NOMO-1 (cell line): ENCODE measurements at regions not wholly inside any gene's neighbourhood (a gene's known extent, or its start where the extent isn't known, plus 50 kb on each side); places are given as distances from the start of the nearest gene placed in this dataset.
A peak's percentile ranks its signal among the peaks of the same experiment; 100 is the strongest.

Source experiments
- DNase-seq, 2 experiments: peaks; one replicate each; lab custom pipeline; 2025; ENCODE audit not compliant: unreplicated experiment in 2 of 2; lab: John Stamatoyannopoulos, UW

DNA sequence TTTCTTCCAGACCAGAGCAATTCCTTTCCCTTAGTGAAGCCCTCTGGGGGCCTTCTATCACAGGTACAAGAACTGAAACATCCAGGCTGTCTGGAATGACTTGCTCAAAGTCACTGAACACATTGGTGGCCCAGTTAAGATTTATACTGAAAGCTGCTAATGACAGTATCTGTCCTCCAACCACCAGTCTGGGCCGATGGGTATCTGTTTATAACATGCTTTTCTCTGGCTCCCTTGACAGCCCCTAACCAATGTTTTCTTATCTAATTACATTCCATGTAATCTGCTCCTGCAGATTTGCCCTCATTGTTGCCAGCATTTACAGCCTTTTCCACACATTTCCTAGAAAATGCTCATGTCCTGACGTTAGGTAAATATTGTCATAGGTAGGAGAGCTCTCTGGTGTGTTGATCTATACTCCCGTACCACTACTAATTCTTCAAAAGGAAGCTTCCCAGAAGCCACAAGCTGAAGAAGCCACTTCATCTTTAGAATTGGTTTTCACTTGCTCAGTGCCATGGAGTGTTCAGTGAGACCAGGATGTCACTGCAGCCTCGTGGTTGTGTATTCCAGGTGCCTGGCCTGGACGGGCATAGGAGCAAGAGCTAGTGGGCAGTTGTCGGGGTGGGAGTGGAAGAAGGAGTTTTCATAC lies 163.9 kb downstream of the TSEN15 start:
- no peak for DNase-seq

DNA sequence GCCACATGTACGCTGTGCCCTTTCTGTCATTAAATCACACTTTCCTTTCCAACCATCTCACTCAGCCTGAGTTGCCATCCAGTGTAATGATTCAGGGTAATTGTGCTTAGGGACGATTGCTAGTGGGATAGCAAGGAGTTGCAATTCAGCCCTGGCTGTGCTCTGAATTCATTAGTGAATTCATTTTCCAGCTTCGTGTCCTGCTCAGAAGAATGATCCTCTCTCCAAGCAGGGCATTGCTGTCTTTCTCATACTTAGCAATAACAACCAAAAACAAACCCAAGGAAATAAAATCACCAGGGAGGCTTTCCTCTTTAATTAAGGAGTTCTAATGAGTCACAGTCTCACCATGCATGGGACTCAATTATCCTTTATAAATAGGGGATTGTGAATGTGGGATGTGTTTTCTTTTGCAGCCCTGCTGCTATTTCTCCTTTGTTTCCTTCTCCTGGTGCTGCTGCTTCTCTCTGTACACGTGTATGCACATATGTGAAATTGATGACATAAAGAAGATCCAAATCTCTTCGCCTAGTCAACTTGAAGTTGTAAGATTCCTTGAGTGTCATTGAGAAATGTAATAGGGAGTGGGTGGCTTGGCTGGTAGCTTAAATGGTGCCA lies 167.0 kb downstream of the TSEN15 start:
- DNase-seq: no peak

DNA sequence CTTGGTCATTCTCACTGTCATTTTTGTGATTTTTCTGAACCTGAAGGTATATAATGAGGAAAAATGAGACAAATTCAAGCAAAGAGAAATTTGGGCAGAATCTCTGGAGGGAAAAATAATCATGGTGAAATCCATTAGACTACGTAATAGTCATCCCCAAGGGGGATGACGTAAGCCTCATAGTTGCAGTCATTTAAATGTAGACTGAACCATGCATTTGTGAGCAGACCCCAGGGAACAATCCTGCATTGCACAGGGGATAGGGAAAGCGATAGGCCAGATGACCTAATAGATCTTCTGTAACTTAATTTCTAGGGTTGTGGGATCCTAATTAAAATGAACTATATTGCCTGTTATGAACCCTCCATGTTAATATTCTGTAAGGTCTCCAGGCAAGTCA lies 167.4 kb upstream of the C1orf21 start:
- DNase-seq: no peak

DNA sequence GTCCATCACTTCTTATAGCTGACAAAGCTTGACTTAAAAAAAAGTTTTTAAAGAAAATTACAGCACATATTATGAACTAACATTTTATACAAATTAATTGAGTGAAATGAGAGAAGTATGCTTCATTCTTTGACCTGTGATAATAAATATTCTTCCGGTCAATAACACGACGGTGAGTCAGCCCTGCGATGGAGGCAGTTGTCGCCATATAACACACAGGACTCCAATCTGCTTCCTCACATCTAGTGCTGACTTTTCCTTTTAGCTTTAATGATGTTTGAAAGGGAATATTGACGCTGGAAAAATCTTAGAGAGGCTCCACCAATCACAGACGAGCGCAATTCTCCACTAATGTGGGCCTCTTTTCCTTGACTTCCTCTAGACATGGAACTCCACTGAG lies 166.9 kb upstream of the C1orf21 start:
- DNase-seq: no peak

DNA sequence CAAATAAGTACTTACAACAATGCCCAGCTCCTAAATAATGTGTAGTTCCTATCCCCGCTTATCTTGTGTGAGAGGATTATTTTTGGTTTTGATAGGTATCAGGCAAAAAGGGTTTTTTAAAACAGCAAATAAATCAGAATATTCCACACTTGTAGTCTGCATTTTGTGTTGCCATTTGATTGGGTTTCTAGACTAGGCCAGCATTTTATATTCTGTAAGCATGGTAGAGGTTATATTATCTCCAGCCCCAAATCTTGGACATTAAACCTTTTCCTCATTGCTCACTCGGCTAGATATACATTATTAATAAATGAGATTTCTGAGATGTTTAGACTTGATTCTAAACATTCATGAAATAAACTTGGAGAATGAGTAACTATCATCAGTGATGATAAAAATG lies 165.7 kb upstream of the C1orf21 start:
- DNase-seq: no peak

DNA sequence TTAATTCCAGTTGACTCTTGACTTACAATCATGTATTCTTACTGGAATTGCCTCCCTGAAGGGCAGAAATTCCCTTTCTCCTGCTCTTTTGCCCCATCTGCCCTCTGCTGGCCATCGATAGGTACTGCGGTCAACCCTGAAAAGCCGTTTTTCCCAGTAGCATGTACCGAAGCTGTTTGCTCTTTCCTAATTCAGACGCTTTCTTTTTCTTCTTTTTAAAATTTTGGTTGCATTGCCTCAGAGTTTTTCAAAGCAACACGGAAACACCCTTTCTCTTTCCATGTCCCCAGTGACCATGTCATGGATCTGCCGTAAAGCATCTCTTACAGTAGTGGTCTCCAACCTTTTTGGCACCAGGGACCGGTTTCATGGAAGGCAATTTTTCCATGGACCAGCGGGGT lies 164.2 kb upstream of the C1orf21 start:
- DNase-seq: peak; percentile 8 to 27

DNA sequence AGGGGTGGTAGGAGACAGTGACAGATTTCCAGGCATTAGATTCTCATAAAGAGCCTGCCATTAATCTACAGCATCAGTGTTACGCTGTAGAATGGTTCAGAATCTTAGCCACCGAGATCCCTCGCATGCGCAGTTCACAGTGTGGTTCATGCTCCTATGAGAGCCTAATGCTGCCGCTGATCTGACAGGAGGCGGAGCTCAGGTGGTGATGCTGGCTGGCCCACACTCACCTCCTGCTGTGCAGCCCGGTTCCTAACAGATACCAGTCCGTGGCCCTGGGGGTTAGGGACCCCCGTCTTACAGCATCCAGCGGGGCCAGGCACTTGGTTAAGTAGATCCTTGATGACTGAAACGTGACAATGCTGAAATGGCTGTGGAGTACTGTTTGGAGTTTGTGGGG lies 163.6 kb upstream of the C1orf21 start:
- DNase-seq: no peak

DNA sequence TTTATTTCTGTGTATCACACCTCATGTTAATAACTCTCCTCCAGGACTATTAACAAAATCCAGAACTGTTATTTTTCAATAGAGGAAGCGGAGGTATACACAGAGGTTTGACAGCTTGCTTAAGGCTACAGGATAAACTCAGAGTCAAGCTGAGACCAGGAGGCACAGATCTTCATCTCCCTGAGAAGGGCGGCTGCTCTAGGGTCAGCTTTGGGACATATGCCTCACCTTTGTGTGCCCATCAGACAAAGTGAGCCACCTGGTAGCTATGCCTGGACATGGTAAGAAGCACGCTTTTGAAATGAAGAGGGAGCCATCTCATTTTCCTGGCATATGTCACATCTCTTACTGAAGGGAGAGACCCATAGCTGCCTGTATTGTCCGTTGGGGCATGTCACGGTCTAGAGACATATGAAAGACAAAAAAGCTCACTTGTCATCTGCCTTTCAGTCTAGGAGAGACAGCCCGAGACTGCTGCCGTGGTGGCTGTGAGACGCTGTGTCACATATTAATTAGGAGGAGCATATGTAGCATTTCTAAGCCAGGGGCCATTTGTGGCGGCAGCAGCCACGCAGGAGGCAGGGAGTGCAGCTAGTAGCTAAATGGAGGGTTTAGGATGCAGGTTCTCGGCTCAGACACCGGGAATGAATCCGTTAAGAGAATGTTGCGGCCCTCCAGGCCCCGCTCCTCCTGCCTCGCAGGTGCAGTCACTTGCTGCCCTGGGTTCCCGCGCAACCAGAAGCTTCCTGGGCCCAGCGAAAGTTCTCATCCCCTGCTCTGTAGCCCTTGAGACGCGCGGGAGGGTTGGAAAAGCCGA lies 161.3 kb upstream of the C1orf21 start:
- DNase-seq: no peak

DNA sequence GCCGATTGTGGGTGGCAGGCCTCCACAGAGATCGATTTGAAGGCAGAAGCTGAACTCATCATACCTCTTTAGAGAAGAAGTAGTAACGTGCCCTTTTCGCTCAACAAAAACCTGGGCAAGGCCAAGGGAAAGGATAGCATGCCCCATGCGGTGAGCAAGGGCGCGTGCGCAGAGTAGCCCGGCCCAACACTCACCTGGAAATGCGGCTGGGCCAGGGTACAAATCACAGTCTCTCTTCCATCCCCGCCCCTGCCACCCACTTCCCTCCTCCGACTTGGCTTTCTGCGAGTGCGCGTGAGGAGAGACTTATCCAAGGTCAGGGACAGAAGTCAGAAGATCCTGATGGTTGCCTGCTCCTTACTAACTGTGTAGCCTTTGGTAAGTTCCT lies 160.7 kb upstream of the C1orf21 start:
- DNase-seq: no peak

DNA sequence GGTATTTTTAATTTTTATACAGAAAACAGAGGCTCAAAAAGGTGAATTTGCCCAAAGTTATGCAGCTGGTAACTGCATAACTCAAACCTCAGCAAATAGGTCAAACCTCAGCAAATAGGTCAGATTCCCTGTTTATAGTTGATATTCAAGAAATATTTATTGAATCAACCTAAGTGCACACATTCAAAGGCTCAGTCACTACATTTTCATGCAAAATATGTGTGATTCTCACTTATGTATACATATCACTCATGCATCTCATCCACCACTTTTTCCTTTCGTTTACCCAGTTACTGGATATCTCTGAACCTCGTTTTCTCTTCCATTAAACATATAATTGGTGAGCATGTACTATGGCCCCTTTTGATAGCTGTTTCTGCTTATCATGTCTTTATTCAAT lies 158.3 kb upstream of the C1orf21 start:
- no peak for DNase-seq

DNA sequence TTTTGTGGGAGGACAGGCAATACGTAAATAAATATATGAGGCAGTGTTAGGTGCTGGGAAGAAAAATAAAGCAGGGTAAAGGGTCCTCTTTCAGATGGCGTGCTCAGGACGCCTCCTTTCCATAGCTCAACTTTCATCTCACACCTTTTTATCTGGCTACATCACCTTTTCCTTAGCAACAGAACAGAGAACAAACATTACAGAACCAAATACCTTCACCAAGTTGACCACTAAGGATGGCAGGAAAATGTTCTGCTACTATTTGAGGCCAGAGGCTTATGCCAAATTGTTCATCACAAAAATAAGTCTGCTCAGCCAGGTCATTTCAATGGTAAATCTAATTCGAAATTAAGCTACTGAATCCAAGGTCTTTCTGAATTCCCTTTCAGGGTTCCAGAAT lies 149.2 kb upstream of the C1orf21 start:
- DNase-seq: no peak

DNA sequence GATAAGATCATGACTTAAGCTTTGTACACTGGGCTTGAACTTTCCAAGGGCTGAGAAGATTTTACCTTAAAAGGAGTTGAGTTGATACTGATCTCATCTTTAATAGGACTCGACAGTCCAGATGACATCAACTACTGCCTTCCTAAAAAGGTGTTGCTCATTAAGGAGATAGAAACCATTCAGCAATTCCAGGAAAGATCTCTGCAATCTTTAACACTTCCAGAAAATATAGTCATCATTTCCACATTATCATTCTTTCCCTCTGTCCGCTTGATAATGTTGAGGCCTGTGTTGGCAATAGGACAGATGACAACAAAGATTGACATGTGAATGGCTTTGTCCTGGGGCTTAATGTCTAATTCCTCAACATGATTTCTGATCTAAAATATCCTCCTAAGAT lies 145.4 kb upstream of the C1orf21 start:
- no peak for DNase-seq

DNA sequence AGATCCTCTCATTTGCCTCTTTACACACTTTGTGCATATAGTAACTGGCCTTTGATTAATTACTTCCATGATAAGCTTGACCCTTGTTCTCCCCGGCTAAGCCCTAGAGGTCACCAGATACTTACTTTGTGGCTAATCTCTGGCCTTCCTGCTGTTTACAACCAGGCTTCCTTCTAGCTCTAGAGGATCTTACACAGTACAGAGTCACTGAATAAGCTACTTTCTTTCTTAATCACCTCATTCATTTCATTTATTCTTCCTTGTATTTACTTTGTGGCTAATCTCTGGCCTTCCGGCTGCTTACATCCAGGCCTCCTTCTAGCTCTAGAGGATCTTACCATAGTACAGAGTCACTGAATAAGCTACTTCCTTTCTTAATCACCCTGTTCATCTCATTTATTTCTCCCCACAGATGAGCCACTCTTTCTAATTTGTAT lies 144.3 kb upstream of the C1orf21 start:
- DNase-seq: no peak

DNA sequence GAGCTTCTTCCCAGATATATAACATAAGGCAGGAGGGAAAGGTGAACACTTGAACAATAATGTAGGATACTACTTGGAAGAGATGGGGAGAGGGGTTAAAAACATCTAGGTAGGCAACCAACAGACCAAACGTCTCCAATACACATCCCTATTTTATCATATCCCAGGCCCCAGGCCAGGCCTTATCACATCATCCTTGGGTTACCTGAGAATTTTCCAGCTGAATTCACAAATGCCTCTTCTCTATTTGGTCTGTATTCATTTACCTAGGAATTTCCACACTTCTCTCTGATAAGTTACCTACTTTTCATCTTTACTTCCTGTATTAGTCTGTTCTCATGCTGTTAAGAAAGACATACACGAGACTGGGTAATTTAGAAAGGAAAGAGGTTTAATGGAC lies 141.9 kb upstream of the C1orf21 start:
- no peak for DNase-seq

DNA sequence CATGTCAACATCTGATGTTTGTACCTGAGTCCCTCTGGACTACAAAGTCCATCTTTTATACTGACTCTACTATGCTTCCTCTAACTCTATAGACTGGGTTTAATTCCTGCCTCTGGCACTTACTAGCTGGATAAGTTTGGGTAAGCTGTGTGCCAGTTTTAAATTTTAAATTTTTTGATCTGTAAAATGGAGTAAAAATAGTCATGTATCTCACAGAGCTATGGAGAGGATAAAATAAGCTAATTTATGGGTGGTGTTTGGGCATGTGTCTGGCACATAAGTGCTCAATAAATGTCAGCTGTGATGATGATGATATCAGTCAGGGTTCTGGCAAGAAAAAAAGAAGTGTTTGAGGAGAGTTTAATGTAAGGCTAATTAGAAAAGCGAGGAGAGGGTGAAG lies 139.2 kb upstream of the C1orf21 start:
- no peak for DNase-seq

DNA sequence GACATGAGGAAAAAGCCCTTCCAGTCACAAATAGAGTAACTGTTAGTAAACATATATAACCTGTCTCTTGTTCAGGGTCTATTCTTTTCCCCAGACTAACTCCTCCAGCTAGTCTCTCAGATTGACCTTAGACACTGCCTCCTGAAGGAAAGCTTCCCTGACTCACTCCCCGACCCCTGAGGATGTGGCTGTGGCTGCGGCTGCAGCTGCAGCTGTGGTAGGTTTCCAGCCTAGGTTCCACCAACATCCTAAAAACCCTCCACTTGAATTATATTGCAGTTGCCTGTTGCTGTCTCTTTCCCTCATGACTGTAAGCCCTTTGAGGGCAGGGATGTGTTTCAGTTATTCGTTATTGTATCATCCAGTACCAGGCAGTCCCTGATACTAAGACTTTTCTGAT lies 132.9 kb upstream of the C1orf21 start:
- DNase-seq: no peak

DNA sequence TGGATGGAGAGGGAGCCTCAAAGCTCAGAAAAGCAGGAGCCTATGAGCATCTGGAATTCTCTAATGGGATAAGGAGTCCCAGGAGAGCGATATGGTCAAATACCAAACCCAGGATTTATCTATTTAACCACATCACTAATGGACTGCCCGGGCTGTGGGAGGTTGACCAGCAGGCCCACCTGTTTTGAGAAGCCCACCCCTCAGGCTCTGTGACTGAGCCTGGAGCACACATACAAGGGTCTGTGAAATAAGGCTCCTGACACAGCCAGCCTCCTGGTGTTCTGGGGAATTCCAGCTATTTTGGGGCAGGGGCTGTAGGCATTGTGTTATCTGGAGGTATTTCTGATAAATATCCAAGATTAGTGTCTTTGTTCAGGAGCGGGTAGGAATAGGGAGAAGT lies 132.0 kb upstream of the C1orf21 start:
- DNase-seq: no peak

DNA sequence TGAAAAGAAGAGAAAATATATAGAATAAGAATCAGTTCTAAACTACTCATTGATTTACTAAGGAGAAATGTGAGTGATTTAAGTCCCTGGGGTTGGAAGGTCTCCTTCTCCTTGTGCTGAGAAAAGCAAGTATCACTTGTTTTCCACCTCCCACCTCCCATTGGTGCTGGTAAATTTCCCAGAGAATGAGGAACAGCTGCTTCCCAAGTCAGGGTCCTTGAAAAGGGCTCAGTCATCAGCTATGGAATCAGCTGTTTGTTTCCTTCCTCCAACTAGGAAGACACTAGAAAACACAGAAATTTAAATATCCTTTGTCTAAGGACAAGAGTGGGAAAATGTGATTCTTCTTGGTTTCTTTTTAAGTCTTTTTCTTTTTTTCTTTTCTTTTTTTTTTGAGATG lies 131.3 kb upstream of the C1orf21 start:
- no peak for DNase-seq

DNA sequence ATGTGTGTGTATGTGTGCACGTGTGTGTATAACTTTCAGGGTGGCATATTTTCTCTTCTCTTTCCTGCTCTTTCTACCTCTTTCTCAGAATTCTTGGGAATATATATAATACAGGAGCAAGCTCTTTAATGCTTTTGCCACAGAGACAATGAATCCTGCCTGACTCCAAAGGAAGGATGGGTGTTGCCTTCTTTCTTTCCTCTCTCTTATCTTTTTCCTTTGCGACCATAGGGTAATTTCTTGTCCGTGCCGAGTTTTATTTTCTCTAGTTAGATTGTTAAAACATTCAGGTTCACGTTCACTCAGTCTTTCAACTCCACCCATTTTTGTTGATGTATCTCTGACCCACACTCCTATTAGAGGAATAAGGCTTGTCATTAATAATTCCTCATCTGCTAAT lies 129.0 kb upstream of the C1orf21 start:
- no peak for DNase-seq

DNA sequence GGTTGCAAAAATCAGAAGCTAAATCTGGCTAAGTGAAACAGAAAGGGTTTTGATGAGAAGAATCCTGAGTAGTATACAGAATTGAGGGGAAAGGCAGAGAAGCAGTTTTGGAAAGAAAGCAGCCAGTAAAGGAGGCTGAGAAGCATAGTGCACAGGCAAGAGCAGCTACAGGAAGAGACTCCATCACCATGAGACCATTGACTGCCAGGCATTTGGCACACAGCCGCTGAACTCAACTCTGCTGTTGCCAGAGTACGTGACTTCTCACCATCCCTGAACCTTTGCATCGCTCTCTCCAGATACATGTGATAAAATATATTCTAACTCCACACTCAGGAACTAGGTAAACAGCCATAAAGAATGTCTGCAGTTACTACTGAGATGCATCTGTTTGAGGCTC lies 128.3 kb upstream of the C1orf21 start:
- no peak for DNase-seq

DNA sequence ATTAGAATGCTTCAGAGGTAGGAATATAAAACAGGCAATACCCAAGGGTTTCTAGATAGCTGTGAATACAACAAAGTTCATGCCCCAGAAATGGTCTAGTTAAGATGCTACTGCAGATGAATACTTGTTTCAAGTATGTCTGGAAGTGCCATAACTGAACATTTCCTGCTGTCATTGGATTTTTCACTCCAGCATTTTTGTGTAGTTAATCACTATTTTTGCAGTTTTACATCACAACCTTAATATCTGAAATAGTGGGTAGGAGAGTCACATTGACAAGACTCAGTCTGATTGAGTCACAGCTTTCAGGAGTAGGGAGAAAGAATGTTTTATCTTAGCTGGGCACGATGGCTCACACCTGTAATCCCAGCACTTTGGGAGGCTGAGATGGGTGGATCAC lies 126.4 kb upstream of the C1orf21 start:
- DNase-seq: no peak

DNA sequence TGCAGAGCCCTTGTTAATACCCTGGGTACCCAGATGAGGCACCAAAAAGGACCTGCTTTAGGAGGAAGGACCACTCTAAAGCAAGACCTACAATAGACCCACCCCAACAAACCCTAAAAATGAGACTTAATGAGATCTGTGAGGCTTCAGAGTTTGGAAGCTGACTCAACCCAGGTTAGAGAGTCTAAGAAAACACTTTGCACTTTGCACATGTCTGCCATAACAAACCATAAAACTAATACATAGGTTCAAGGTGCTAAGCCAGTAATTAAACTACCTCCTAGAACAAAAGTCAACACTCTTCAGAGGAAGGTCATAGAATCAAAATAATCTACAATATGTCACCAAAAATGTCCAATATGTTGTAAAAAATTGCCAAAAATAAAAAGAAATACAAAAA lies 124.7 kb upstream of the C1orf21 start:
- DNase-seq: no peak
